ENCODE measurements at regions not wholly inside any gene's neighbourhood (a gene's known extent, or its start where the extent isn't known, plus 50 kb on each side); places are given as distances from the start of the nearest gene placed in this dataset.
A peak's percentile ranks its signal among the peaks of the same experiment; 100 is the strongest.
"Not testable (repeated sequence)": the region's sequence is repeated elsewhere in the genome, so short reads cannot be mapped to it uniquely, and the experiment has no call there.

GRCh38 chr5:138702166-138703077, 50.8 kb upstream of the CTNNA1 start:
- DNase-seq (ENCODE audit: low spot score) (no peak), FAIRE-seq (no peak)

- no peak for DNase-seq (ENCODE audit: low spot score)
- FAIRE-seq, result no peak
Measured at GRCh38 chr5:138701678-138702077, 51.5 kb upstream of the CTNNA1 start.

GRCh38 chr5:138700581-138701362, 52.5 kb upstream of the CTNNA1 start:
- FAIRE-seq, result no peak
- no peak for DNase-seq (ENCODE audit: low spot score)

GRCh38 chr5:138699482-138699881, 53.7 kb upstream of the CTNNA1 start:
- no peak for FAIRE-seq
- no peak for DNase-seq (ENCODE audit: low spot score)

- DNase-seq (ENCODE audit: low spot score) (no peak), FAIRE-seq (no peak)
Measured at GRCh38 chr5:138698713-138699112, 54.5 kb upstream of the CTNNA1 start.

GRCh38 chr5:138697720-138698360, 55.4 kb upstream of the CTNNA1 start:
- DNase-seq (ENCODE audit: low spot score) (no peak), FAIRE-seq (no peak)

GRCh38 chr5:138696501-138696900, 56.7 kb upstream of the CTNNA1 start:
- FAIRE-seq, result no peak
- DNase-seq (ENCODE audit: low spot score), result peak; percentile 62

- FAIRE-seq (no peak), DNase-seq (ENCODE audit: low spot score) (no peak)
Measured at GRCh38 chr5:138695781-138696180, 57.4 kb upstream of the CTNNA1 start.

- no peak for FAIRE-seq
- no peak for DNase-seq (ENCODE audit: low spot score)
Measured at GRCh38 chr5:138694146-138694545, 59.1 kb upstream of the CTNNA1 start.

GRCh38 chr5:138692370-138692769, 60.9 kb upstream of the CTNNA1 start:
- FAIRE-seq, result no peak
- no peak for DNase-seq (ENCODE audit: low spot score)

GRCh38 chr5:138686668-138687067, 66.6 kb upstream of the CTNNA1 start:
- FAIRE-seq (no peak), DNase-seq (ENCODE audit: low spot score) (no peak)

- no peak for FAIRE-seq
- no peak for DNase-seq (ENCODE audit: low spot score)
Measured at GRCh38 chr5:138685193-138685745, 68.0 kb upstream of the CTNNA1 start.

GRCh38 chr5:138682462-138682861, 70.8 kb upstream of the CTNNA1 start:
- FAIRE-seq; DNase-seq (ENCODE audit: low spot score): not testable (repeated sequence)

GRCh38 chr5:138678826-138679225, 74.4 kb upstream of the CTNNA1 start:
- not testable (repeated sequence) for DNase-seq (ENCODE audit: low spot score); FAIRE-seq

GRCh38 chr5:138677782-138678181, 75.4 kb upstream of the CTNNA1 start:
- DNase-seq (ENCODE audit: low spot score) (no peak), FAIRE-seq (no peak)

GRCh38 chr5:138676556-138677193, 76.5 kb upstream of the CTNNA1 start:
- DNase-seq (ENCODE audit: low spot score) (no peak), FAIRE-seq (no peak)

GRCh38 chr5:138676002-138676401, 77.2 kb upstream of the CTNNA1 start:
- no peak for DNase-seq (ENCODE audit: low spot score)
- FAIRE-seq, result no peak

- DNase-seq (ENCODE audit: low spot score), result no peak
- no peak for FAIRE-seq
Measured at GRCh38 chr5:138668451-138669380, 84.5 kb upstream of the CTNNA1 start.

GRCh38 chr5:138667782-138668331, 85.4 kb upstream of the CTNNA1 start:
- not testable (repeated sequence) for DNase-seq (ENCODE audit: low spot score); FAIRE-seq
